ENCODE measurements at regions not wholly inside any gene's neighbourhood (a gene's known extent, or its start where the extent isn't known, plus 50 kb on each side); places are given as distances from the start of the nearest gene placed in this dataset.
"Not testable (repeated sequence)": the region's sequence is repeated elsewhere in the genome, so short reads cannot be mapped to it uniquely, and the experiment has no call there.

GRCh38 chr1:183620-184335 lies 267.7 kb downstream of the OR4F29 start:
- not testable (repeated sequence) for H3K27me3 Mint-ChIP-seq (ENCODE audit: low read depth); H2AK5ac ChIP-seq (ENCODE audit: insufficient read length, low read length); H3K36me3 Mint-ChIP-seq (ENCODE audit: insufficient read depth in 1 of 3, low read depth in 3 of 3); H4K91ac ChIP-seq (ENCODE audit: insufficient read length, low read depth, low read length); H2BK20ac ChIP-seq (ENCODE audit: low read depth, low read length, poor library complexity, severe bottlenecking); H3K9ac ChIP-seq (ENCODE audit: extremely low read depth, insufficient read length, low read length); H4K5ac ChIP-seq (ENCODE audit: insufficient read length, low read depth, low read length); H3T11ph ChIP-seq (ENCODE audit: low read length); H3K18ac ChIP-seq (ENCODE audit: insufficient read length, low read depth, low read length); H3K27ac ChIP-seq (ENCODE audit: insufficient read length, low read depth, low read length); H3K27me3 ChIP-seq (ENCODE audit: insufficient read depth, low read length); H3K27ac Mint-ChIP-seq; H2BK5ac ChIP-seq (ENCODE audit: insufficient read length, low read length); DNase-seq; H4K8ac ChIP-seq (replicated peaks; ENCODE audit: insufficient read length, low read depth, low read length); H3K9me3 ChIP-seq (ENCODE audit: control insufficient read depth, low read depth, low read length); H3K4me1 ChIP-seq (ENCODE audit: insufficient read depth, low read length); H3K56ac ChIP-seq (ENCODE audit: insufficient read length, low read depth, low read length); H3K79me1 ChIP-seq (ENCODE audit: insufficient read depth, low read depth, low read length, poor library complexity, severe bottlenecking); H3K4me3 Mint-ChIP-seq; H3K4ac ChIP-seq (ENCODE audit: low read depth, low read length); H4K20me1 ChIP-seq (ENCODE audit: control insufficient read depth, insufficient read depth, insufficient read length); H2BK15ac ChIP-seq (ENCODE audit: low read depth, low read length); H3K14ac ChIP-seq (ENCODE audit: insufficient read depth, low read length); H3K23ac ChIP-seq (ENCODE audit: insufficient read length, low read depth, low read length); H3K9me3 Mint-ChIP-seq; H2AFZ ChIP-seq (ENCODE audit: low read length); H2BK12ac ChIP-seq (ENCODE audit: insufficient read length, low read depth, low read length); H3K79me2 ChIP-seq (ENCODE audit: insufficient read depth, low read length); H3K4me2 ChIP-seq (ENCODE audit: insufficient read depth, insufficient read length, low read length); H3K23me2 ChIP-seq (ENCODE audit: insufficient read length, low read depth, low read length, poor library complexity, severe bottlenecking); H3K4me1 Mint-ChIP-seq; H2BK120ac ChIP-seq (ENCODE audit: low read depth, low read length, poor library complexity, severe bottlenecking)
- WGBS (ENCODE audit: extremely low coverage, insufficient read length, low lambda C conversion rate), result no CpG with 5 or more reads among the region's 13 CpGs

GRCh38 chr1:183081-183480 lies 268.4 kb downstream of the OR4F29 start:
- H3T11ph ChIP-seq (ENCODE audit: low read length); H2BK12ac ChIP-seq (ENCODE audit: insufficient read length, low read depth, low read length); H3K79me1 ChIP-seq (ENCODE audit: insufficient read depth, low read depth, low read length, poor library complexity, severe bottlenecking); H3K23me2 ChIP-seq (ENCODE audit: insufficient read length, low read depth, low read length, poor library complexity, severe bottlenecking); H2AK5ac ChIP-seq (ENCODE audit: insufficient read length, low read length); H3K14ac ChIP-seq (ENCODE audit: insufficient read depth, low read length); H3K27me3 Mint-ChIP-seq (ENCODE audit: low read depth); H2BK15ac ChIP-seq (ENCODE audit: low read depth, low read length); H3K27ac ChIP-seq (ENCODE audit: insufficient read length, low read depth, low read length); DNase-seq; H3K36me3 Mint-ChIP-seq (ENCODE audit: insufficient read depth in 1 of 3, low read depth in 3 of 3); H3K4me2 ChIP-seq (ENCODE audit: insufficient read depth, insufficient read length, low read length); H3K4me1 ChIP-seq (ENCODE audit: insufficient read depth, low read length); H3K27ac Mint-ChIP-seq; H3K4ac ChIP-seq (ENCODE audit: low read depth, low read length); H3K18ac ChIP-seq (ENCODE audit: insufficient read length, low read depth, low read length); H2BK20ac ChIP-seq (ENCODE audit: low read depth, low read length, poor library complexity, severe bottlenecking); H3K9ac ChIP-seq (ENCODE audit: extremely low read depth, insufficient read length, low read length); H3K56ac ChIP-seq (ENCODE audit: insufficient read length, low read depth, low read length); H3K9me3 Mint-ChIP-seq; H2BK120ac ChIP-seq (ENCODE audit: low read depth, low read length, poor library complexity, severe bottlenecking); H3K4me3 Mint-ChIP-seq; H2BK5ac ChIP-seq (ENCODE audit: insufficient read length, low read length); H4K5ac ChIP-seq (ENCODE audit: insufficient read length, low read depth, low read length); H3K9me3 ChIP-seq (ENCODE audit: control insufficient read depth, low read depth, low read length); H3K23ac ChIP-seq (ENCODE audit: insufficient read length, low read depth, low read length); H3K27me3 ChIP-seq (ENCODE audit: insufficient read depth, low read length); H3K4me1 Mint-ChIP-seq; H4K91ac ChIP-seq (ENCODE audit: insufficient read length, low read depth, low read length); H3K79me2 ChIP-seq (ENCODE audit: insufficient read depth, low read length); H2AFZ ChIP-seq (ENCODE audit: low read length); H4K8ac ChIP-seq (replicated peaks; ENCODE audit: insufficient read length, low read depth, low read length); H4K20me1 ChIP-seq (ENCODE audit: control insufficient read depth, insufficient read depth, insufficient read length): not testable (repeated sequence)
- WGBS (ENCODE audit: extremely low coverage, insufficient read length, low lambda C conversion rate), result no CpG with 5 or more reads among the region's 10 CpGs

Data from H9 (cell line).